ENCODE measurements at regions not wholly inside any gene's neighbourhood (a gene's known extent, or its start where the extent isn't known, plus 50 kb on each side); places are given as distances from the start of the nearest gene placed in this dataset. TPM values are rescaled to one million over a fixed set of nuclear protein-coding genes. Genes with fewer than 3 reads are reported as not detected.

GRCh38 chr5:1934056-1934394 lies 51.3 kb upstream of the IRX4 start:
- H3K4me1 ChIP-seq = no peaks in the 10 kb centered on the region
- H3K9me3 ChIP-seq (ENCODE audit: low read depth) = no peaks in the 10 kb centered on the region
- H3K4me3 ChIP-seq = no peak overlapping the region
- peaks cover 26% of the 10 kb centered on the region for H3K27me3 Mint-ChIP-seq (ENCODE audit: insufficient read depth, low read depth)
- H3K4me1 Mint-ChIP-seq = peaks cover 5% of the 10 kb centered on the region
- H3F3A ChIP-seq (ENCODE audit: low read depth) = peaks cover 21% of the 10 kb centered on the region
- peaks cover 43% of the 10 kb centered on the region for H3K27me3 ChIP-seq
- H3K9me3 Mint-ChIP-seq = no peaks in the 10 kb centered on the region
- no peak overlapping the region for H3K27ac Mint-ChIP-seq
- H2AFZ ChIP-seq (replicated peaks) = no peak overlapping the region
- H4K20me1 ChIP-seq (ENCODE audit: low read depth) = no peaks in the 10 kb centered on the region
- H3K79me2 ChIP-seq (ENCODE audit: low read depth) = no peaks in the 10 kb centered on the region
- no peak overlapping the region for H3K4me2 ChIP-seq
- no peak overlapping the region for H3K9ac ChIP-seq
- no peaks in the 10 kb centered on the region for H3K36me3 Mint-ChIP-seq
- H3K36me3 ChIP-seq = no peaks in the 10 kb centered on the region
- H3K4me3 Mint-ChIP-seq = no peak overlapping the region
- no peak overlapping the region for H3K27ac ChIP-seq
- no peak for DNase-seq (ENCODE audit: low spot score)
- no peak for TF ChIP-seq EZH2 (IDR thresholded peaks at IDR 0.05)
- TF ChIP-seq CTCF (IDR thresholded peaks at IDR 0.05) = no peak
- no peak for TF ChIP-seq EZH2phosphoT487 (IDR thresholded peaks at IDR 0.05)

- H3K36me3 Mint-ChIP-seq = no peaks in the 10 kb centered on the region
- peaks cover 26% of the 10 kb centered on the region for H3K27me3 Mint-ChIP-seq (ENCODE audit: insufficient read depth, low read depth)
- Histone ChIP-seq H3K27me3 (peaks cover 48% of the 10 kb centered on the region), H3K36me3 (no peaks in the 10 kb centered on the region), H3K79me2 (ENCODE audit: low read depth) (no peaks in the 10 kb centered on the region), H3K4me3 (no peak overlapping the region), H3F3A (ENCODE audit: low read depth) (peaks cover 27% of the 10 kb centered on the region), H3K9ac (no peak overlapping the region), H3K4me2 (no peak overlapping the region), H4K20me1 (ENCODE audit: low read depth) (no peaks in the 10 kb centered on the region), H3K4me1 (no peaks in the 10 kb centered on the region), H3K27ac (no peak overlapping the region), H3K9me3 (ENCODE audit: low read depth) (no peaks in the 10 kb centered on the region), H2AFZ (replicated peaks) (no peak overlapping the region)
- no peak overlapping the region for H3K4me3 Mint-ChIP-seq
- no peak overlapping the region for H3K27ac Mint-ChIP-seq
- no peak for DNase-seq (ENCODE audit: low spot score)
- TF ChIP-seq EZH2phosphoT487 (IDR thresholded peaks at IDR 0.05) (no peak), CTCF (IDR thresholded peaks at IDR 0.05) (no peak), EZH2 (IDR thresholded peaks at IDR 0.05) (no peak)
- H3K9me3 Mint-ChIP-seq = no peaks in the 10 kb centered on the region
- H3K4me1 Mint-ChIP-seq = peaks cover 5% of the 10 kb centered on the region
These were observed 50.8 kb upstream of the IRX4 start for GRCh38 chr5:1933364-1934055.

Small RNAs in the stretch of these regions (small RNA-seq; reads per million reads assigned to genes)
- gene AC092266.1 (not detected), gene RF00019 (not detected)

All from neural progenitor cell (in vitro differentiated cells).